ENCODE measurements at regions not wholly inside any gene's neighbourhood (a gene's known extent, or its start where the extent isn't known, plus 50 kb on each side); places are given as distances from the start of the nearest gene placed in this dataset.
"Not testable (repeated sequence)": the region's sequence is repeated elsewhere in the genome, so short reads cannot be mapped to it uniquely, and the experiment has no call there.

GRCh38 chr4:25474690-25475089 lies 97.6 kb downstream of the ANAPC4 start:
- DNase-seq, result no peak

GRCh38 chr4:25477221-25477620 lies 100.2 kb downstream of the ANAPC4 start:
- no peak for DNase-seq

- DNase-seq, result no peak
Observed at GRCh38 chr4:25481648-25482047, 104.6 kb downstream of the ANAPC4 start.

- DNase-seq, result peak; percentile 6
Observed at GRCh38 chr4:25484243-25484721, 107.2 kb downstream of the ANAPC4 start.

- DNase-seq, result no peak
Observed at GRCh38 chr4:25485104-25485503, 108.0 kb downstream of the ANAPC4 start.

GRCh38 chr4:25486171-25486570 lies 109.1 kb downstream of the ANAPC4 start:
- DNase-seq, result no peak

- no peak for DNase-seq
Observed at GRCh38 chr4:25487155-25487554, 110.1 kb downstream of the ANAPC4 start.

- DNase-seq, result no peak
Observed at GRCh38 chr4:25489253-25489797, 112.3 kb downstream of the ANAPC4 start.

GRCh38 chr4:25493466-25493865 lies 116.4 kb downstream of the ANAPC4 start:
- DNase-seq, result no peak

- no peak for DNase-seq
Observed at GRCh38 chr4:25494166-25494565, 117.1 kb downstream of the ANAPC4 start.

- DNase-seq, result peak; percentile 76
Observed at GRCh38 chr4:25500626-25501316, 123.7 kb downstream of the ANAPC4 start.

GRCh38 chr4:25502115-25502514 lies 125.1 kb downstream of the ANAPC4 start:
- no peak for DNase-seq

- no peak for DNase-seq
Observed at GRCh38 chr4:25503779-25504178, 126.7 kb downstream of the ANAPC4 start.

- DNase-seq, result no peak
Observed at GRCh38 chr4:25504932-25505636, 128.0 kb downstream of the ANAPC4 start.

- no peak for DNase-seq
Observed at GRCh38 chr4:25505637-25505991, 128.6 kb downstream of the ANAPC4 start.

- no peak for DNase-seq
Observed at GRCh38 chr4:25506032-25506571, 129.0 kb downstream of the ANAPC4 start.

- DNase-seq, result no peak
Observed at GRCh38 chr4:25509646-25510045, 132.6 kb downstream of the ANAPC4 start.

- DNase-seq, result not testable (repeated sequence)
Observed at GRCh38 chr4:25511823-25512222, 134.8 kb downstream of the ANAPC4 start.

- DNase-seq, result no peak
Observed at GRCh38 chr4:25513814-25514213, 136.8 kb downstream of the ANAPC4 start.

- no peak for DNase-seq
Observed at GRCh38 chr4:25523405-25523804, 132.2 kb upstream of the SLC34A2 start.

- DNase-seq, result peak; percentile 8
Observed at GRCh38 chr4:25524663-25525062, 131.0 kb upstream of the SLC34A2 start.

- DNase-seq, result no peak
Observed at GRCh38 chr4:25525896-25526295, 129.8 kb upstream of the SLC34A2 start.

GRCh38 chr4:25527034-25527433 lies 128.6 kb upstream of the SLC34A2 start:
- DNase-seq, result no peak

- DNase-seq, result no peak
Observed at GRCh38 chr4:25528391-25528790, 127.3 kb upstream of the SLC34A2 start.
